ENCODE measurements at regions not wholly inside any gene's neighbourhood (a gene's known extent, or its start where the extent isn't known, plus 50 kb on each side); places are given as distances from the start of the nearest gene placed in this dataset.

GRCh38 chr3:61415201-61415600, 146.2 kb upstream of the PTPRG start:
- no peak for TF ChIP-seq CTCF (IDR thresholded peaks at IDR 0.05; ENCODE audit: low read length)
- TF ChIP-seq EZH2 (optimal IDR thresholded peaks at IDR 0.05; ENCODE audit: low read depth, low read length): no peak

Data from MM.1S (cell line).